Gastroesophageal sphincter (tissue), 4 donors: ENCODE measurements at regions not wholly inside any gene's neighbourhood (a gene's known extent, or its start where the extent isn't known, plus 50 kb on each side); places are given as distances from the start of the nearest gene placed in this dataset.

ENCODE experiments used
- ATAC-seq: fragments of 150-250 bp; one replicate; pipeline ENCODE4 v1.9.1; 2016; ENCODE audit warnings: mild to moderate bottlenecking, moderate library complexity
- H3K27ac ChIP-seq, 4 donors: fragments of 200-600 bp; sonication (generic) in 3 of 4; 1 replicate in 3 of 4; 2 replicates in 1 of 4; pipeline ENCODE4 v1.5.1; 2016 to 2019
- H3K27me3 ChIP-seq: fragments of 200-600 bp; sonication (generic); one replicate; pipeline ENCODE4 v1.5.1; 2019
- H3K36me3 ChIP-seq, 2 donors: fragments of 200-600 bp; sonication (generic); one replicate each; pipeline ENCODE4 v1.5.1; 2019; ENCODE audit warnings: control low read depth in 1 of 2
- H3K4me1 ChIP-seq, 3 donors: fragments of 200-600 bp; sonication (generic); 1 replicate in 2 of 3; 2 replicates in 1 of 3; pipeline ENCODE4 v1.5.1; 2016 to 2019; ENCODE audit warnings: control low read depth in 2 of 3
- H3K4me3 ChIP-seq, 2 donors: fragments of 200-600 bp; sonication (generic); one replicate each; pipeline ENCODE4 v1.5.1; 2019; ENCODE audit warnings: mild to moderate bottlenecking in 1 of 2, moderate library complexity in 1 of 2
- H3K9me3 ChIP-seq, 3 donors: fragments of 200-600 bp; sonication (generic); one replicate each; pipeline ENCODE4 v1.5.1; 2017 to 2019; ENCODE audit warnings: control low read depth in 2 of 3
- CTCF ChIP-seq, 4 experiments: fragments of 200-600 bp in 2 of 4; fragments of 450-650 bp in 2 of 4; sonication (generic) in 1 of 4; IDR thresholded peaks; one replicate each; pipeline ENCODE4 v1.5.1; 2017 to 2019; ENCODE audit warnings: antibody characterized with exemption in 4 of 4, mild to moderate bottlenecking in 2 of 4, moderate library complexity in 2 of 4
- EP300 ChIP-seq: sonication (generic); formaldehyde crosslinking; IDR thresholded peaks from one replicate; pipeline ENCODE4 v1.6.1; 2017; ENCODE audit warnings: antibody characterized with exemption, mild to moderate bottlenecking
- POLR2A ChIP-seq, 2 donors: fragments of 450-650 bp; IDR thresholded peaks; one replicate each; pipeline ENCODE4 v1.6.1; 2017; ENCODE audit warnings: antibody characterized with exemption in 2 of 2, mild to moderate bottlenecking in 2 of 2, moderate library complexity in 1 of 2
- POLR2AphosphoS5 ChIP-seq: sonication (generic); formaldehyde crosslinking; IDR thresholded peaks from one replicate; pipeline ENCODE4 v1.6.1; 2017; ENCODE audit warnings: antibody characterized with exemption
- WGBS, 2 donors: methylation state at CpG; one replicate each; pipeline ENCODE4 v1.1.5; 2018; ENCODE audit warnings: low coverage in 1 of 2; 5-methylcytosine and 5-hydroxymethylcytosine counted together

- no peak for ATAC-seq
Measured at GRCh38 chr14:85425507-85425906, 104.4 kb upstream of the FLRT2 start.

GRCh38 chr14:85426068-85426935 is 103.6 kb upstream of the FLRT2 start:
- no peaks in the 10 kb centered on the region for H3K9me3 ChIP-seq
- 80 to 82% methylated on average over 4 of the region's 4 CpGs for WGBS, 2 donors
- TF ChIP-seq POLR2A (IDR thresholded peaks at IDR 0.05) = no peak
- TF ChIP-seq CTCF (IDR thresholded peaks at IDR 0.05) = no peak
- no peak for TF ChIP-seq POLR2AphosphoS5
- TF ChIP-seq EP300 = no peak
- no peaks in the 10 kb centered on the region for H3K36me3 ChIP-seq
- no peak overlapping the region for H3K27ac ChIP-seq
- H3K4me3 ChIP-seq = no peak overlapping the region
- no peak for ATAC-seq
- H3K27me3 ChIP-seq = no peaks in the 10 kb centered on the region
- H3K4me1 ChIP-seq = no peaks in the 10 kb centered on the region

More at GRCh38 chr14:85425507-85425906, 104.4 kb upstream of the FLRT2 start:
- H3K4me3 ChIP-seq = no peak overlapping the region
- no peaks in the 10 kb centered on the region for H3K4me1 ChIP-seq
- 76 to 79% methylated on average over 3 of the region's 3 CpGs for WGBS, 2 donors
- H3K36me3 ChIP-seq = no peaks in the 10 kb centered on the region
- H3K27me3 ChIP-seq = no peaks in the 10 kb centered on the region
- no peaks in the 10 kb centered on the region for H3K9me3 ChIP-seq
- H3K27ac ChIP-seq = no peak overlapping the region
- no peak for TF ChIP-seq POLR2AphosphoS5
- TF ChIP-seq CTCF (IDR thresholded peaks at IDR 0.05) = no peak
- TF ChIP-seq POLR2A (IDR thresholded peaks at IDR 0.05) = no peak
- no peak for TF ChIP-seq EP300

GRCh38 chr14:85428926-85429325 is 101.0 kb upstream of the FLRT2 start:
- Histone ChIP-seq H3K4me1 (no peaks in the 10 kb centered on the region), H3K27ac (no peak overlapping the region), H3K36me3 (no peaks in the 10 kb centered on the region), H3K4me3 (no peak overlapping the region), H3K27me3 (no peaks in the 10 kb centered on the region), H3K9me3 (no peaks in the 10 kb centered on the region)
- no peak for ATAC-seq
- 76 to 84% methylated on average over 2 of the region's 2 CpGs for WGBS, 2 donors
- TF ChIP-seq EP300 = no peak
- TF ChIP-seq POLR2A (IDR thresholded peaks at IDR 0.05) = no peak
- no peak for TF ChIP-seq CTCF (IDR thresholded peaks at IDR 0.05)
- TF ChIP-seq POLR2AphosphoS5 = no peak

- Histone ChIP-seq H3K4me1 (no peaks in the 10 kb centered on the region), H3K4me3 (no peak overlapping the region), H3K27ac (no peak overlapping the region), H3K27me3 (no peaks in the 10 kb centered on the region), H3K36me3 (no peaks in the 10 kb centered on the region), H3K9me3 (no peaks in the 10 kb centered on the region)
- TF ChIP-seq POLR2AphosphoS5 (no peak), POLR2A (IDR thresholded peaks at IDR 0.05) (no peak), CTCF (IDR thresholded peaks at IDR 0.05) (no peak), EP300 (no peak)
- ATAC-seq = no peak
- WGBS, 2 donors = 100% methylated on average over 1 of the region's 1 CpG
Measured at GRCh38 chr14:85437148-85437547, 92.8 kb upstream of the FLRT2 start.

- Histone ChIP-seq H3K27ac (no peak overlapping the region), H3K4me1 (no peaks in the 10 kb centered on the region), H3K9me3 (no peaks in the 10 kb centered on the region), H3K36me3 (no peaks in the 10 kb centered on the region), H3K27me3 (no peaks in the 10 kb centered on the region), H3K4me3 (no peak overlapping the region)
- whole genome bisulfite sequencing, 2 donors = 96% methylated on average over 4 of the region's 13 CpGs; no CpG with 5 or more reads in 1 of the 2 donors
- no peak for TF ChIP-seq CTCF (IDR thresholded peaks at IDR 0.05)
- no peak for TF ChIP-seq POLR2AphosphoS5
- TF ChIP-seq POLR2A (IDR thresholded peaks at IDR 0.05) = no peak
- no peak for TF ChIP-seq EP300
- ATAC-seq = no peak
Measured at GRCh38 chr14:85438001-85438400, 91.9 kb upstream of the FLRT2 start.
